GM19023 (cell line): ENCODE measurements at regions not wholly inside any gene's neighbourhood (a gene's known extent, or its start where the extent isn't known, plus 50 kb on each side); places are given as distances from the start of the nearest gene placed in this dataset.
"Not testable (repeated sequence)": the region's sequence is repeated elsewhere in the genome, so short reads cannot be mapped to it uniquely, and the experiment has no call there.

Experiments
- ATAC-seq: cut with Tn5 transposase; IDR thresholded peaks from one replicate; pipeline ENCODE4 v1.9.1; 2021; ENCODE audit warnings: mild to moderate bottlenecking, moderate library complexity; ENCODE audit not compliant: unreplicated experiment

DNA sequence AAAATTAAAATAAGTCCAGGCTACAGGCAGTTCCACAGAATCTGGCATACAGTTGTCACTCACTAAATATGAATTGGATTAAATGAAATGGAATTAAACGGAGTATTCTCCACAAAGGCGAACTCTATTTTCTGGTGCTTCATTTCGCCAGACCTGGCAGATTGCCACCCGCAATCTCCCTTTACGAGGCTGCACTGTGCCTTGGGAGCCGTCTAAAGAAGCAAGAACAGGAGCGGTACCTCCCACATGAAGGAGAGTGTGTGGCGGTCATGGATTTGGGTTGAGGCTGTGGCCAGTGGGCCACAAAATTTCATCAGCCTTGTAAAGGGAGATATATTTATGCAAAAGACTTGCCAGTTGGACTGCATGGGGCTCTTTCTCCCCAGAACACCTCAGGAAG is 151.0 kb downstream of the OSR1 start:
- ATAC-seq, result no peak

DNA sequence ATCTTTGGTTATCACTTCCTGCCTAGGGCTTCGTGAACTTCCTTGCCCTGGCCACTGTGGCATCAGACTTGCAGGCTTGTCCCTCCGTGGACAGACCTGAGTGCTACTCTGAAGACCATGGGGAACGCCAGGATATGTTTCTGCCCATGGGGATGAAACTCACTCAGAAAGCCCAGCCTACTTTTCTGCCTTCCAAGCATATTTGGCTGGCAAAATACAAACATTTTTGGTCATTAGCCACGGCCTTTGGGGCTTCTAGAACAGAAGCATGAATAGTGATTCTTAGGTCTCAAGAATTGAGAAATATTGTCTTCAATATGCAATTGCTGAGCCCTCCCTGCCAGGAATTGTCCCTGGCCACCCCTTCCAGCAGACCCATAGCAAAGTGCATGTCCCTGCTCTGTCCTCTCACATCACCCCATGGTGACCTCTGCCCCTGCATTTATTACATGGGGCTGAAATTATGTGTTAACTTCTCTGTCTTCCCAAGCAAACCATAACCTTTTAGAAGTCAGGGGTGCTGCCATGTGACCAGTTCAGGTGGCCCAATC is 152.4 kb downstream of the OSR1 start:
- no peak for ATAC-seq

DNA sequence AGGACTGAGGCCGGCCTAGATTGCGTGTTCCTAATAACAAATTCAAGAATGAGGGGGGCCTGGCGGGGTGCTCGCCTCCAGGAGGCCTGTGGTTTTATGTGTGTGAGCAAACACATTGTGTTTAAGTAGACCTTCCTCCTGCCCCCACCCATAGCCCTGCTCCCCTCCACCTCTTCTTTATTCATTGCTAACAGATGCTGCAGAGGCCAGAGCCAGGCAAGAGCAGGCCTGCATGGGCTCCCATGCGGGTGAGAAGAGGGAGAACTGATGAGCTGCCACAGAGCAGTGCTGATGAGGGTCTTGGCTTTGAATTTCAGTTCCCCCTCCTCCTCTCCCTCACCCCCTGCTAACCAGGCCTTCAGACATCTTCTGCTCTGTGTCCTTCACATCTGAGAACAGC is 154.6 kb downstream of the OSR1 start:
- ATAC-seq, result no peak

DNA sequence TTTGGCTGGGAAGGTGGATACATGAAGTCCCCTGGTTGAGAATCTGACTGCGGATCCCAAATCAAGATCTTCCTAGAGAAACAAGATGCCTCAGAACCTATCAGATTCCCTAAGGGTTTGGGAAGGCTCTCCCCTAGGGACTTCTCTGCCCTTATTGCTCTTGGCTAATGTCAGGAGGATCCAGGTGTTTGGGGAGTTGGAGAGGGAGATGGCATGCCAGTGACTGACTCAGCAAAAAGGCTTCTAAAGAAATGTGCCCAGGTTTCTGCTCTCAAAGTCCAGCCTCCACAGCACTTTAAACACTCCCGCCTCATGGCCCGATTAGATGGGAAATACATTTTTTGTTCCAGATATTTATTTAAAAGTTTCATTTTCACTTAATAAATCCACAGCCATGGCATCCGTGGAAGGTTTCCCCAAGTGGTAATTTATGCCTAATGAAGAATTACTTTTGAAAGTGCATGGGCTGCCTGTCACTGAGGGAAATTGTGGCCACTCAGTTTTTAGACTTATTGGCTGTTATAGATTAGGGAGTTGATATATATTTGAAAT is 156.4 kb downstream of the OSR1 start:
- no peak for ATAC-seq

DNA sequence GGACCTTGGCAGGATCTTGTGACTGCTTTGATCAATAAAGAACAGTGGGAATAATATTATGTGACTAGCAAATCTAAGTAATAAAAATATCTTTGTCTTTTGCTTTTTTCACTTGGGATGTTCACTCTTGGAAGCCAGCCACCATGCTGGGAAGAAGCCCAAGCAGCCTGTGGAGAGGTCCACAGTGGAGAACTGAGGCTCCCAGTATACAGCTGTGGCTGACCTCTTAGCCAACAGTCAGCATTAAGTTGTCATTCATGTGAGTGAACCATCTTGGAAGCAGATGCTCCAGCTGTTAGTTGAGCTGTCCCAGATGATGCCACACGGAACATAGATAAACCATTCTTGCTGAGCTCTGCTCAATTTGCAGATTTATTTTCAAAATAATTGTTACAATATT is 160.0 kb downstream of the OSR1 start:
- no peak for ATAC-seq

DNA sequence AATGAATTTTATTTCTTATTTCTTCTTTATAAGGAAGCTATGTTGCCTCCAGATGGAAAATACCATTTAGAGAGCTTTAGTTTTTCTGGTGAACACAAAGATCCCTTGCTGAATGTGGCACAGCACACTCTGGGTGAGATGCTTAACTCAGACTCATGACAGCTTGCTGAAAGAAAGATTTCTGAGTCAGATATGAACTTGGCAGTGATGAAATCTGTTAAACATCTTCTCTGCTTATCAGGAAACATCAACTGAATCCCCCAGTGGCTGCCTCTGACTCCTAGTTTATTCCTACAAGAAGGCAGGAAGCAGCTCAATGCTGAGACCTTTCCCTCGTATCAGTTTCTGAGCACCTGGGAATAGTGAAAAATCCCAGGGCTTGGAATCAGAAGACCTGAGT is 162.8 kb downstream of the OSR1 start:
- ATAC-seq, result no peak

DNA sequence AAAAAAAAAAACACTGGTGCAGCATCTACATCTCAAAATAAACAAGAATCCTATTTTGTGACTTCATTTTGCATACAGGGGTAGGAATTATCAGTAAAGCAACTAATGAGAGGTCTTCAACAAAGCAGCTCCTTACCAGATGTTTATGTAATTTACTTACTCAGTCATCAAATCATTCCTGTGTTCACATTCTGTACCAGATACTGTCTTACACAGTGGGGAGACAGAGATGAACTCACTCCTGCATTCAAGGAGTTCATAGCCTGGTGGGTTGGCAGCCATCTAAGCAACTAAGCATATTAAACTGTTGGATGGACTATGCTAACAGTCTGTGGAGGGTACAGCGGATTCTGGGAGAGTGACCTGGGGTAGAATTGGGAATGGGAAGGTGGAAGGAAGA is 169.0 kb downstream of the OSR1 start:
- no peak for ATAC-seq

DNA sequence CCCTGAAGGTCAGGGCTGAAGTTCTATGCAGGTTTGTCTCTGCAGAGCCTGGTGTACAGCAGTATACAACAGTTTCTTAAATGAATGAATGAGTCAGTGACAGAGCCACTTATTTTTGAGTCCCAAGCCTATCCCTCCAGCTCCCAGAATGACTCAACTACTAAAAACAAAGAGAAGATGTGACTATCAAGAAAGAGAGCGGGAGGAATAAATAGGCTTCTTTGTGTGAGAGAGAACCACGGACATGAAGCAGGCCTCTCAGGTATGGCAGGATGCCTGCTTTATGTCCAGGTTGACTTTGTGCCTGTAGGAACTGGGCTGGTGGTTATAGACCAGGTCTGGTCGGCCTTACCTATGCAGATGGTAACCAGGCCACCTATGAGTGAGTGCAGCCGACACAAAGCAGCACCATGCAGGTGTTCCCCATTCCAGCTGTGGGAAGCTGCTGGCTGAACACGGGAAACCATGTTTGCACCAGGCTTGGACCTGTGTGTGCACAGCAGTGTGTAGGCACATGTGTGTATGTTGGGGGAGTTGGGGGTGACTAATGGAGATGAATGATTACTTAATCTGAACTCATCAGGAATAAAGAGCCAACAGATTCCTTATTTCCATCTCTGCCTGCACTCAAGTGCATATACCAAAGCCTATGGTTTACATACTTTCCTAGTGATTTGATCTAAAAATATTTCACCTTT is 171.0 kb downstream of the OSR1 start:
- no peak for ATAC-seq

DNA sequence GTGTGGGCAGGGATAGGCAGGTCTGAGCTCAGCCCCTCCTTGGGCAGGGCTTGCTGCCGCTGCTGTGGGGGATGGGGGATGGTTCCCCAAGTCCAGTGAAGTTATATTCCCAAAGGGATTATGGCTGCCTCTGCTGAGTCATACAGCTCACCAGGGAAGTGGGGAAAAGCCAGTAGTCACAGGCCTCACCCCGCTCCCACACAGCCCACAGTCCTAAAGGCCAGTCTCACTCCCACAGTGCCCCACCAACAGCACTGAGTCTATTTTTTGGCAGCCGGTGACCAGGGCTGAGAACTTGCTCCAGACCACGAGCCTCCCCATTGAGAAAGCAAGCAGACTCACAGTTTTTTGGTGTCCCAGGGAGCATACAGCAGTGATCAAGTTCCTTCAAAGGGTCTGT is 173.3 kb downstream of the OSR1 start:
- no peak for ATAC-seq

DNA sequence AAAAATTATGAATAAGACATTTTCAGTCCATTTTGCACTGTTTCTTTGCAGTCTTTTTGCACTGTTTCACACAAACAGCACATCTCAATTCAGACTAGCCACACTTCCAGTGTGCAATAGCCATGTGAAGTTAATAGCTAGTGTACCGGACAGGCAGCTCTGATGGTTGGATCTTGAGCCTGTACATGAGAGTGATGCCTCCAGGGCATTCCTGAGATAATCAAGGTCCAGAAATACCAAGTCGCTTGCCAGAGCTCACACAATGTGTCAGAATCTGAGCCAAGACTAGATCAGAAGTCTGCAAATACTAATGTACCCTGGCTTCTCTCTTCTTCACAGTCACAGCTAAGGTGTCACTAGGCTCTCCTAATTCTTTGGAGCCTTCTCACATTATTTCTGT is 180.2 kb downstream of the OSR1 start:
- ATAC-seq, result no peak

DNA sequence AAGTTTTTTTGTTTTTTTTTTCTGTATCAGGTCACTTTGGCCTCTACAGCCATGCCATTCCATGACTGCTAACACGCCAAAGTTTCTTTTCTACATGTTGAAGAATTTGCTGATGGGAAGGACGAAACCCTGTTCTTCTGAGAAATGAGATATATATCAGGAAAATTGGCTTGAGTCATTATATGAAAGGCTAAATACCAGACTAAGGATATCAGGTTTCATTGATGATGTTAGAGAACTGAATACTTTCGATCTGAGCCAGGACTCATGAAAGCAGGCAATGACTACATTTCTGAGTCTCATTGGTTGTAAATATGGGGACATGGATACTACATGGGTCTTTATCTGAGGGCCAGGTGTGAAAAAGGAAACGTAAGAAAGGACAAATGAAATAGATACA is 181.4 kb downstream of the OSR1 start:
- no peak for ATAC-seq

DNA sequence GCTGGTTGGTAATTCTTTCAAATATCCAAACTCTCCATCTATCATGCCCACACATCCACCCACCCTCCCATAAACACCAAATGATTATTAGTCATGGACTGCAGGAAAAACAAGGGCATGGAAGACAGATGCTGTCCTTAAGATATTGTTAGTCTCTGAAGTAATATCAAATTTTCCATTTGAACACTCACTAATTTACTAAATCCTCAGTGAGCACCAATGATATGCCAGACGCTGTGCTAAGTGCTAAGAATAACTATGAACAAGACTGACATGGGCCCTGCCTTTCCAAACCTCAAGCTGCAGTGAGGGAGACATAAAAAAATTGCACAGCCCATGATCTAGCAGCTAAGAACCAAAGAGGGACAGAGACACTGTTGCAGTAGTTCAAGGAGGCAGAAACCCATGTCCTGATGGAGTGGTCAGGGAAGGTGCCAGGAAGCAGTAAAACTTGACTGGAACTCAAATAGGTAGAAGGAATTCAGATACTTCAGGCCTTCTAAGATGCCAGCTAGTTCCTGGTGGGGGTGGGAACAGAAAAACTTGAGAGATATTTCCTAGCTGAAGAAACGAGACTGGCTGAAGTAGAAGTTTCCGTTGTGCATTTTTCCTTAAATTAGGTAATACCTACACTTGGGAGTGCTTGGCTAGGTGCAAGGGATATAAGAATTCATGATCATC is 182.1 kb downstream of the OSR1 start:
- ATAC-seq, result no peak

DNA sequence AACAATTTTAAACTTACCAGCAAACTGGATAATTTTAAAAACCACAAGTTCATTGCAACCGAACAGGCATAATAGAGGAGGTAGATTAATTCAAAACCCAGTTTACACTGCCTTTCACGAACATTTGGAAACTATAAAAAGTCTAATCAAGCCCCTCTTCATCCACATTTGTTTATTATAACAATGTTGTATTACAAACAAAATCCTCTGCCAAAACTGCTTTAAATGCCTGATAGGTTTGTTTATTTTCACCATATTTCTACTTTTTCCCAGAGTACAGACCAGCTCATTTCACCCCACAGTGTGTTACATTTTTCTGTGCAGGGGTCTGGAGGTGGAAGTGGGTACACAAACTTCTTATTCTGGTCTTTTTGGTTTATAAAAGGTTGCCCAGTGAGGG is 184.2 kb downstream of the OSR1 start:
- ATAC-seq, result no peak

DNA sequence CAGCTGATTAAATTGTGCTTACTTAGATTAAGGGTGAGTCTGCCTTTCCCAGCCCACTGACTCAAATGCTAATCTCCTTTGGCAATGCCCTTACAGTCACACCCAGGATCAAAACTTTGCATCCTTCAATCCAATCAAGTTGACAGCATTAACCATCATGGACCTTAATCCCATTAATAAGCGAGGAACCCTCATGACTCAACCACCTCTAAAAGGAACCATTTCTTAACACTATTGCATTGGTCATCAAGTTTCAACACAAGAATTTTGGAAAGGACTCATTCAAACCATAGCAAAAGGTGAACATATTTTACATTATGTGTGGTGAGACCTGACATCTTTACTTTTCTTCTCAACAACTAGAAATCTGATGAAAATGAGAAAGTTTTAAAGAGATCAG is 187.0 kb downstream of the OSR1 start:
- no peak for ATAC-seq

DNA sequence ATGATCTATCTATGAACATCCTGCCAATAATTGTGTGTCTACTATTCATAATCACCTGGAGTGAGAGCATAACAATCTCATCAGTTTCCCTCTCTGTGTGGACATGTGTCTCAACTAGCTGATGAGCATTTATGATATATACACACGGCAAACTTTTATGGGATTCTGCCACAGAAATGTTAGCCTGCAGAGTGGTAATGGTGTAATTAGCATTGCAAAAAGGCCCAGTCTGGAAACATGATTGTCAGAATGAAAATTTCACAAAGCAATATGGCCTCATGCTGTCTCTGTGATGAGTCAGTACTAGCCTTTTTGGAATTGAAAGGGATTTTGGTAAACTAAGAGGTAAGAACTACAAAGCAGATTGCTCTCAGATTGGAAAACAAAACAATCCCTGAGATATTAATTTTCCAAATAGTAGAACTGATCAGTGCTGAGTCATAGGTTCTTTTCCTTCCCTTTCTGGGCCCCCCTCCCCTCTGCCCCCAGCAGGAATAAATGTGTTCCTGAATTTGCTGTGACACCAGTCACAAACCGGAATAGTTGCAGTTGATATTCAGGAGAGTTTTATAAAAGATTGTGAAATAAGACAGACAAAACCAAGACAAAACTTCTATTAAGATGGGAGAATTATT is 189.2 kb downstream of the OSR1 start:
- no peak for ATAC-seq

DNA sequence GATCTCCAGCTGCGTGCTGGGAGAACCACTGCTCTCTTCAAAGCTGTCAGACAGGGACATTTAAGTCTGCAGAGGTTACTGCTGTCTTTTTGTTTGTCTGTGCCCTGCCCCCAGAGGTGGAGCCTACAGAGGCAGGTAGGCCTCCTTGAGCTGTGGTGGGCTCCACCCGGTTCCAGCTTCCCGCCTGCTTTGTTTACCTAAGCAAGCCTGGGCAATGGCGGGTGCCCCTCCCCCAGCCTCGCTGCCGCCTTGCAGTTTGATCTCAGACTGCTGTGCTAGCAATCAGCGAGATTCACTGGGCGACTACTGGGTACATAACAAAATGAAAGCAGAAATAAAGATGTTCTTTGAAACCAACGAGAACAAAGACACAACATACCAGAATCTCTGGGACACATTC is 194.3 kb downstream of the OSR1 start:
- not testable (repeated sequence) for ATAC-seq

DNA sequence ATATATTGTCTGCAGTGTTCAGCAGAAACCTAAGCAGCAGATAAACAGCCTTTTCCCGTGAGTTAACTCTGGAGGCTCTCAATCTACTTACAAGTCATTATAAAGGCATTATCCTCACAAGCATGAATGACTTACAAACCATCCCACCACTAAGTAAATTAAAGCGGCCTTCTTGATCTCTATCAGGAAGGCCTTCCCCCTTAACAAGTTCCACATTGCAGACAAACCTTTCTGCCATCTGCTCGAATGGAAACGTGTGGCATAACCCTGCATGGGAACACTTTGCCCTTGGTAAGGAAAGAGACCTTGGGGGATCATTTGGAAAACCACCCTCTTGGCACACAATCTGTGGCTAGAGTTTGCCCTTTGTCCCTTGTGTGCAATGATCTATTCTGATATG is 199.5 kb downstream of the OSR1 start:
- ATAC-seq, result no peak

DNA sequence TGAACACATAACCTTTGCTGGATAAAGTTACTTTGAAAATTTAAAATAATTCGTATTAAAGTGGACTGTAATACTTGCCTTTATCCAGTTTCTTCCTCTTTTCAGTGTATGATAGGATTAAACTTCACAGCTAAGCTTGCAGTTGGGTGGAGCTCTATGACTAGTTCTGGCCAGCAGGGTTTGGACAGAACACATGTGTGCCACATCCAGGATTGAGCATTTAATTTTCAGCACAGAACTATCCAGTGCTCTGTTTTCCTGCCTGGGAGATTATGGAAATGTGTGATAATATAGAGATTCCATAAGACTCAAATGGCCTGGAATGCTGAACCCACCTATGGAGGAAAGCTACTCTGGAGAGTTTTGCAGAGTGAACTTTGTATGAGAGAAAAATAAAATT is 200.2 kb downstream of the OSR1 start:
- ATAC-seq, result no peak

DNA sequence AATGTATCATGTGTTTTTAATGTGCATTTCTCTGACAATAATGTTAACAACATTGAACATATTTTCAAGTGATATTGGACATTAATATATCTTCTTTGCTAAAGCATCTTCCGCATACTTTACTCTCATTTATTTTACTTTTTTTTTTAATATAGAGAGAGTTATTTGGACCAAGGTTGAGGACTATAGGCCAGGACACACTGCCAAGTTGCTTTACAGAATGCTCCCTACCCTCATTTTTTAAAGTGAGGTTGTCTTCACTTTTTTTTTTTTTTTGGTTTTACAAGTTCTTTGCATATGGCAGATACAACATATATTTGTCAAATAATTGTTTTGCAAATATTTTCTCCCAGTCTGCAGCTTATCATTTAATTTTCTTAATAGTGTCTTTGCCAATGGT is 201.8 kb downstream of the OSR1 start:
- ATAC-seq, result no peak

DNA sequence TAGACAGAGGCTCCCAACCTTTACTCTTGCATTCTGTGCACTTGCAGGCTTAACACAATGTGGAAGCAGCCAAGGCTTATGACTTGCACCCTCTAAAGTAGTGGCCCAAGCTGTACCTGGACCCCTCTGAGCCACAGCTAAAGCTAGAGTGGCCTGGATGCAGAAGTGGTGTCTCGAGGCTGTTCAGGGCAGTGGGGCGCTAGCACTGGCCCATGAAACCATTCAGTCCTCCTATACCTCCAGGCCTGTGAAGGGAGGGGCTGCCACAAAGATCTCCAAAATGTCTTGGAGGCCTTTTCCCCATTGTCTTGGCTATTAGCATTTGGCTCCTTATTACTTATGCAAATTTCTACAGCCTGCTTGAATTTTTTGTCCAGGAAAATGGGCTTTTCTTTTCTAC is 207.7 kb downstream of the OSR1 start:
- ATAC-seq, result no peak

DNA sequence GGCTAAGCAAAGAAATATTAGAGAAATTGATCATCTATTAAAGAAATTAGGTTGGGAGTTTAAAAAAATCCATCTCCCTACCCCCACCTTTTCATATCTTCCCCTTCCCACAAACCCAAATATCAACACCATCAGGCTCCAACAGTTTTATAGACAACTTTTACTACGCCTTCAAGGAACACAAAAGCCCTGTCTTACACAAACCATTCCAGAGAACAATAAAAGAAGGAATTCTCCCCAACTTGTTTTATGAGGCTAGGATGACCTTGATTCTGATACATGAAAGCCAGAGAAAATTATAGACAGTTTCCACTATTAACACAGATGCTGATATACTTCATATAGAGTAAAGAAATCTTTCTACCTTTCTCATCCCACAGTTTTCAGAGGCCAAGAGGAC is 211.6 kb downstream of the OSR1 start:
- no peak for ATAC-seq
